Cardiac fibroblast (primary cell): ENCODE measurements at regions not wholly inside any gene's neighbourhood (a gene's known extent, or its start where the extent isn't known, plus 50 kb on each side); places are given as distances from the start of the nearest gene placed in this dataset.

Experiments used
- DNase-seq, 2 donors: peaks; one replicate each; pipeline versions ENCODE4 v3.0.0 to v3.0.0-alpha.2; 2010; ENCODE audit warnings: low read depth in 2 of 2
- H3K4me3 ChIP-seq, 2 donors: replicated peaks in 1 of 2; 1 replicate in 1 of 2; 2 replicates in 1 of 2; pipeline ENCODE4 v1.5.1; 2011; ENCODE audit warnings: low read depth in 2 of 2, low read length in 2 of 2, mild to moderate bottlenecking in 2 of 2, moderate library complexity in 1 of 2
- CTCF ChIP-seq: IDR thresholded peaks from one replicate; pipeline ENCODE4 v1.5.1; 2011; ENCODE audit warnings: low read depth, mild to moderate bottlenecking, low read length, inconsistent platforms

DNA sequence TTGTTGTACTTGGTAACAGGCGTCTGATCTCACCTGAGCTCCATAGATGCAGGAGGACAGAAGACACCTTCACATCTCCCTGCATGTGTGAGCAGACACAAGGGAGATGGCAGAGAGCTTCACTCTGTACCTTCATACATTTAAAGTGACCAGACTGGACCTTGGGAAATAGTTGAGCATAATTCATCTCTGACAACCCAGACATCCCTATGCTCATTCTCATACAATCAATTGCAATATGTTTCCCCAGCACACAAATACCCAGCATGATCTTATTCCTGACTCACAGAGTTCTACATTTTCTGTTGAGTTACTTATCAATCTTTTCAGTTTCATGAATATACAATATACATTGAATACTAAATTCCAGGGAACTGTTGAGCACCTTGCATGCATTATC, 488.2 kb upstream of the API5 start:
- DNase-seq = no peak
- no peak overlapping the region for H3K4me3 ChIP-seq
- TF ChIP-seq CTCF = no peak

GRCh38 chr11:42824067-42824466, 487.7 kb upstream of the API5 start:
- DNase-seq = no peak
- no peak for TF ChIP-seq CTCF

DNA sequence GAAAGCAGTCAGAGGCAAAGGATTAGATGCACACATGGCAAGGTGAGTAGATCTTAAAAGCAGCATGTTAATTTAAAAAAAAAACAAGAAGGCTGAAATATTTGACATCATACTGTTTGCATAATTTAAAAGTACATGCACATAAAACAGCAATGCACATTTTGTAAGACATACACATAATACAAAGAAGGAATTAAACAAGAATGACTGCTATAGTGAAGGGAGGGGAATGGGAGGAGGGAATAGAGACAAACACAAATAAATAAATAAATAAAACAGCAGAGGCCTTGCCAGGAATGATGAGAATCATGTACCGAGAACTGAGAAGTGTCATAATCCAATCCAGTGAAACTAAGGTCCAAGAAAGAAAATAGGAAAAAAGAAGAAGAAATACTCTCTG, 486.2 kb upstream of the API5 start:
- DNase-seq = no peak
- H3K4me3 ChIP-seq = no peak overlapping the region
- TF ChIP-seq CTCF = no peak

More at GRCh38 chr11:42824067-42824466, 487.7 kb upstream of the API5 start:
- H3K4me3 ChIP-seq = no peak overlapping the region

GRCh38 chr11:42827845-42828244, 484.0 kb upstream of the API5 start:
- TF ChIP-seq CTCF = no peak
- no peak overlapping the region for H3K4me3 ChIP-seq
- no peak for DNase-seq

DNA sequence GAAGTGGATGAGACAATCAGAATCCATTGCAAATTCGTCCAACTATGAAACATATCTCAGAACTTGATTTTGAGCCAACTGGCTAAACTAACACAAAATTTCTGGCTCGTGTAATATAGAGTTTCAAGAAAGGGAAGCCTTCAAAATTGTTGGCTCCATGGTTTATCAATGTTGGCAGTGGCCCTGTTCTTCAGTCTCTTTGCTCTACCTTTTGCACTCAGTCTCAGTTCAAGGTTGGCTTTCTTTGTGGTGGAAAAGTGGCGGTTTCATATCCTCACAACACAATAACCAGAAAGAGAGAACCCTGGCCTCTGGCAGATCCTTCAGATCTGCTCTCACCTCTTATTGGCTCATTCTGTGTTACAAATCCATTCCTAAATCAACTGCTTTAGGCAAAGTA, 473.8 kb upstream of the API5 start:
- H3K4me3 ChIP-seq = no peak overlapping the region
- no peak for TF ChIP-seq CTCF
- DNase-seq = no peak

- DNase-seq = no peak
- no peak for TF ChIP-seq CTCF
- no peak overlapping the region for H3K4me3 ChIP-seq
These were observed 471.5 kb upstream of the API5 start for GRCh38 chr11:42840176-42840829.

- no peak for DNase-seq
- no peak overlapping the region for H3K4me3 ChIP-seq
- TF ChIP-seq CTCF = no peak
These were observed 470.9 kb upstream of the API5 start for GRCh38 chr11:42840860-42841259.
